Inferior parietal cortex (tissue), 1 donor: ENCODE measurements at regions not wholly inside any gene's neighbourhood (a gene's known extent, or its start where the extent isn't known, plus 50 kb on each side); places are given as distances from the start of the nearest gene placed in this dataset.

Experiments
- DNase-seq: peaks from one replicate; pipeline ENCODE4 v3.0.0-alpha.2; 2016; ENCODE audit errors: extremely low spot score

DNA sequence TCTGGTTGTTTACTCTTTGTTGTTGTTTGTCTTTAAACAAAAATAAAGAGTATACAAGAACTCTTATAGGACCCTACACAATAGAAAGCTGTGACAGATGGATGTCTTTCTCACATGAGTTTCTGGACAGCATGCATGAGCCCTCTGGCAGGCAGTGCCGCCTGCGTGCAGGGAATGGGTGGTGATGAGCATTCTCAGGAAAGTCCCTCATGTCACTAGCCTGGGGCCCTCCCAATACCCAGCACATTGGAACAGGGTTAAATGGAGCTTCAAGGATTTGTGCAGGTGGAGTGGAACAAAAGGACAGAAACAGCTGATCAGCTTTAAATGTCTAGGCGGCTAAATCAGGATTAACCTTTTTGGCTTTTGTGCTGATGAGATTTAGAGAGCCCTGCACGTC lies 181.0 kb upstream of the CD180 start:
- no peak for DNase-seq

DNA sequence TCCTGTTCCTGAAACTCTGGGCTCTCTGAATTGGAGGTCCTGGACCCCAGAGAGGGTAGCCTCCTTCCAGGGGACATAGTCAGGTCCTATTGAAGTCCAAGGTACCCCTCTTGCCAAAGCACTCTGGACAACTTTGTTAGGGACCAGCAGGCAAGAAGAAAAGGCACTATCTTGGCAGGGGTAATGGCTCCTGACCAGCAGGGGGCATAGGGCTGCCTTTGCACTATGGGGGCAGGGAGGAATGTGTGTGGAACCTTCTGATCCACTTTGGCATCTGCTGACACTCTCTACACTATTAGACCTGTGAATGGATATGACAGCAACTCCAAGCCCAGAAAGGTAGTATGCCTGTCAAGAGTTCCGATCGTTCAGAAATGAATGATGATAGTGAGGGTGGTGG lies 179.0 kb upstream of the CD180 start:
- DNase-seq: no peak

DNA sequence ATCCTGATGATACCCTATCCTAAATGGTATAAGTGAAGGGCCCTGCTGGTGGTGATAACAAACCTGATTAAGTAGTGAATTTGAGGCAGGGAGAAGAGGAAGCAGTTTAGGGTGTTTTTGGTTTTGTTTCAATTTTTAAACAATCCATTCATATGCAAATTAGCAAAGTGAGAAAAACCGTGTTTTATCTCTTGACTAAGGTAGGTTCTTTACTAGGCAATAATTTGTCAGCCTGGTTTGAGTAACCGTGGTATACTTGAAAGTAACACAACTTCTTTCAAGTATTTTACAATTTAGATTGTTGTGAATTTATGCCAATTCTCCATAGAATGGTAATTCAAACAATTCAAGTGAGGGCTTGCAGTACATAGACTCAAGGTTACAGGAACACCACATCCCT lies 177.8 kb upstream of the CD180 start:
- DNase-seq: no peak

DNA sequence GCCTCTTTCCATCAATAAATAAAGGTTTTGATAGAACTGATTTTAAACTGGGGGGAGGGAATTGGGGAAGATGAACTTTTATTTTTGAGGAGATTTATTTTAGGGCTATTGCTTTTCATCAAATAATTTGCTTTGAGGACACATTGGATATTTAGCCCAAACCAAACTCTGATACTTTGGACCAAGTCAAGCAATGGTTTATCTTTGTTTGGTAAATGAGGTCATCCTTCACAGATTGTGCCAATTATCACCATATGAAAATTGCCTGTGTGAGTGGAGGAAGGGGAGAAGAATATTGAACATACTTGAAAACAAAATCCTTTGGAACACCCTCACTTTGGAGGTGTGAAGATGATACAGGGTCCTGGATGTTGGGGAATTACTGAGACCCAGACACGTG lies 176.9 kb upstream of the CD180 start:
- no peak for DNase-seq

DNA sequence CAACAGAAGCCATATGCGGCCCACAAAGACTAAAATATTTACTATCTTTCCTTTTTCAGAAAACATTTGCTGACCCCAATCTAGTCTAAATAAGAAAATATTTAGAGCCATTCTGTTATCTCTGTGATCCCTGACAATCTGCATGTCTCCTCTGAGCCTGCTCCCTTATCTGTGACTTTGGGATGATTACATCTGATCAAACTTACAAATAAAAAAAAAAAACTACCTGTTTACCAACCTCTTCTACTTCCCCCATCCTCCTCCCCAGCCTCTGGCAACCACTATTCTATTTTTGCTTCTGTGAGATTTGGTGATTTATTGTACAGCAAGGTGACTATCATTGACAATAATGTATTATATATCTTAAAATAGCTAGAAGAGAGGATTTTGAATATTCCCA lies 176.3 kb upstream of the CD180 start:
- DNase-seq: no peak

DNA sequence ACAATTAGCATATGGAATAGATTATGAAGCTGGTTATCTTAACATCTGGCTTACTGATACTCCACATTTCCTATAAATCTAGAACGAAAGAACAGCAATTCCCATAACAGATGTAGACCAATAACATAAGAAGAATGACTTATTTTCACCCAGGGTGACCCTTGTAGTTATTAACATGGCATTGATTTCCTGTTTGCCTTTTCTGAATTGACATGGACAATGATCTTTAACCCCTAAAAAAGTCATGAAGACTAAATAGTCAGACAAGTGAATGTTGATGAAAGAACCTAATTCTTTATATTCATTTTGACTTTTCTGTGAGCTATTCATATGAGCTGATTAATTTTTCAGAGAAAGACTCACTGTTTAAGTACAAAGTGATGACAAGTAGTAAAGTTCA lies 175.3 kb upstream of the CD180 start:
- DNase-seq: no peak

DNA sequence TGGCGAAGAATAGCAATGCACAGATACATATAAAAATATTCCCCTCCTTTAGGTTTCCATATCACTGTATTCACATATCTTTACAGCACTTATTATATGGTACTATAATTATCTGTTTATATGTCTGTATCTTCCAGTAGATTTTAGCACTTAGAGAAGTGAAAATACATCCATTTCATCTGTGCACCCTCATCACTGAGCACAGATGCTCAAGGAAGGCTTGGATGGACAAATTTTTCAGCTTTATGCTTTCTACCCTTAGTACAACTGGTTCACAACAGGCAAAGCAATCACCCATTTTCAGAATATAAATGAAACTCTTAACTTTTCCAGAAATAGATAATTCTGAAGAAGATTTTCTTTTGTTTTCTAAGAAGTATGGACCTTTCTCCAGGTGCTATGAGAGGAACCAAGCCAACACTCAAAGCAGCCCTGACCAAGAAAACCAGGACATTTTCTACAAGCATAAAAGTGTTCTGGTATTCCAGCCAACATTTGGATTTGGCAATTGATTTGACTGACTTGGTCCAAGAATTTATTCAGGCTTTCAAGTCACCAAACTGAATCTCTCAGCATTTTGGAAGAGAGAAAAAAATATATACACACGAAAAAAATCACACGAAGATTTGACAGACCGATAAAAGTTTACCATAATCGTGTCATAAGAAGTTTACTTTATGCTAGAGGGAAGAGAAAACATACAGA lies 170.2 kb upstream of the CD180 start:
- DNase-seq: no peak

DNA sequence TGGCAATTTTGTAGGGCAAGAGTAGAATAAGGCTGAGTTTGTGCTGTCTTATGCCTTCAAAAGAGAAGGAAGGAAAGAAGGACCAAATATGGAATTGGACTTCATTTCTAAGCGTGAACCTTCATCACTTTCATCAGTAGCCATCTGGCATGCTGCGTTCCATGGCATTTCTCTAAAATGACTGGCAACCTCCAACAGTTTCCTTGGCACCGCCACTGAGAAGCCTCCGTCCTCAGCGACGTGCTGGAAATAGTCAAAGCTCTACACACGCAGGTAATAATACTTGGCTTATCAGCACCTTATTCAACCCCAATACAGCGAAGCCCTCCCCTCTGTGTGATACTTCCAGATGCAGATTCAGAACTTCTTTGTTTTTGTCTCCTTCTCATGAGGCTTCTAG lies 169.7 kb upstream of the CD180 start:
- DNase-seq: no peak

DNA sequence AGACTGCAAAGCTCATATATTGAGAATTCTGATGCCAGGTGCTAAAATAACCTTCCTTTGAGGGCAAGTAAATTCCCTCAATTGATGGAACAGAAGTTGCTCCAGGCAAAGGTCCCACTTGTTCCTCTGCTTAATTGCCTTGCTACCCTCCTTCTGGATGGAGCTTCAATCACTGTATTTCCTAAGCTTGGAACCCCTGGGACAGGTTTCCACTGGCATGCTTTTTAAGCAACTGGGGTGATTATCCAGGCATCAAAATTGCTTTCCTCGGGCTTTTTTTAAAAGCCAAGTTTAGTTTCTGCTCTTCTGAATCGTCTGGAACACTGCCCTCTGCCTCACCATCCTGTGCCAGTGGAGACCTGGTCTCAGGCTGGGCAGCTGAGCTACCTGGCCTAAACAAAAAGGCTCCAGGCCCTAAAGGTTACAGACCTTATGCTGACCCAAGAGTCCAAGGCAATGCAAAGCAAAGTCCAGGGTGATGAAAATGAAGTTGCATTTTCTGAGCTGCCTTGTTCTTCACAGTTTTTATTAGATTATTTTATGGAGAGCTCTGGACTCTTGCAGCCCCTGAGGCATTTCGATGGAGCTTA lies 167.9 kb upstream of the CD180 start:
- DNase-seq: no peak

DNA sequence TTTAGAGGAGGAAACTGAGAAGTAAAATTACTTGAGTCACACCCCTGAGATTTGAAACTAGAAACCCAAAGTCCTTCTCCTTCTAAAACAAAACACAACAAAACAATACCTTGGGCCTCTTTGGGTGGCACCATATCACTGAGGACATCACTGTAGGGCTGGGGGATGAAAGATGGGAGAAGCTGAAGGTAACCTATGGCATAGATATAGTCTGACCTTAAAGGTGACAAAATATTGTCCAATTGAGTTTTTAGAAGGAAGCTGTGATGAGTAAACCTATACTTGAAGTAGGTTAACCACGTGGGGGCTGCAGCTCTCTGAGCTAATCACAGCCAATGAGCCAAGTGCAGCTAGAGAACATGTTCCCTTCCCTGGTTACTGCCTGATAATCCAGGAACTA lies 167.4 kb upstream of the CD180 start:
- DNase-seq: no peak

DNA sequence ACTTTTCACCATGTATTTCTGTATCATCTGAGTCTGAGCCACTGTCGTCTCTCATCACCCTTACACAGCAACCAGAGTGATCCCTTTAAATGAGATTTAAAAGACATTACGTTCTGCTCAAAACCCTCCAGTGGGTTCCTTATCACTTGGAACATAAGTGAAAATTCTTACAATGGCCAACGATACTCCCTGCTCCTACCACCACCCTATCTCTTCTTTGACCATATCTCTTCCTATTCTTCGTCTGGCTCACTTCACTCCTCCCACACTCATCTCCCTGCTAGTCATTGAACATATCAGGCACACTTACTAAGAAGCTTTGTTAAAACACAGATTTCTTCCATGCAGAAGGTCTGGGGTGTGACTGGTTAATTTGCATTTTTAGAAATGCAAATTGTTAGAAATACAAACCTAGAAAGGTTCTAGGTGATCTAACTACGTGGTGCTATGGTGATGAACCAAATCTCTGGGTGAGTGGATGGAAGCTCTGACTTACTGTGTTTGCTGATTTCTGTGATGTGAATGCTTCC lies 166.6 kb upstream of the CD180 start:
- no peak for DNase-seq

DNA sequence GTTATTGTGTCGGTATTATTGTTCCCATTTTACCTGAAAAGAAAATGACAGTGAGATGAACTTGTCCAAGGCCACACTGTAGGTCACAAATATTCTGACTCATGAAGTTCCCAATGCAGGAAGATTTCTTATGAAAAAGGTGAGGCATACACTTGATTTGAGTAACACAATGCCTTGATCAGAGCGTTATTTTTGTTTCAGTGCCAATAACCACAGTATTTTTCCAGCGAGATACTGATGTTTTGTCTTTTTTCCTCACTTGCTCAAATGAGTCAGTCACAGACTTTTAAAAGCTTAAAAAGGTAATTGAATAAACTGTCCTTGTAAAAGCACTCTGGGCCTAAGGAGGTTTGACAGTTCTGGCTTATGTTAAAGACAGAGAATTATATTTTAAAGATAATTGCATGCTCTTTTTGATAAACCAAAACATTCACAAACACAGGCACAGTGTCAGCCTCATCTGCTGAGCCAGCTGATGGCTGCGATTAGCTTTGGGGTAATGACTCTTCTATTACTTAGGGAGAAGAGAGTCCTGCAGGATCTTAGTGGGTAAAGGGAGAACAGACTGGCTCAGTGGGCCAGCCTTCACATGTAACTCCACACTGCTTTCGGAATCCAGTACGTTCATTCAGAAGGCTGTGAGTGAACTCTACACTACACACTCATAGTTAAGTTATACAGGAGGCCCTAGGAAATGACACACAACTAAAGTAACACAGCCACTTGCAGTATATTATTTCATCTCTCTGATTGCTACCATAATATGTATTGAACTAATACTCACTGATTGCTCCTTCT lies 165.5 kb upstream of the CD180 start:
- no peak for DNase-seq

DNA sequence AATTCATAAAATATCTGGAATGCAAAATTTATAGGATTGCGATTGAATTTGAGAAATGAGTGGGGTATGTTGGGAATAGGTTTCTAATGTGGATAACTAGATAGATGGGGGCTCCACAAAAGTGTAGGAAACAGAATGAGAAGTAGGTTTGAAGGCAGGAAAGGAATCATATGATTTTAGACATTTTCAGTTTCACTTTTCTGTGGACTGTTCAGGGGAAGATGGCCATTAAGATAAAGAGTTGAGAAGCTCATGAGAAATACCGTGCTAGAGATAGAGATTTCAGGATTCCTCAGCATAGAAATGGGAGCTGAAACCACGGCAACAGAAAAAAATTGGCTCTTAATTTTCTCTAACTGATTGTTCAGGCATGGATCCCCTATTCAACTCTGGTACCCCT lies 163.4 kb upstream of the CD180 start:
- DNase-seq: no peak

DNA sequence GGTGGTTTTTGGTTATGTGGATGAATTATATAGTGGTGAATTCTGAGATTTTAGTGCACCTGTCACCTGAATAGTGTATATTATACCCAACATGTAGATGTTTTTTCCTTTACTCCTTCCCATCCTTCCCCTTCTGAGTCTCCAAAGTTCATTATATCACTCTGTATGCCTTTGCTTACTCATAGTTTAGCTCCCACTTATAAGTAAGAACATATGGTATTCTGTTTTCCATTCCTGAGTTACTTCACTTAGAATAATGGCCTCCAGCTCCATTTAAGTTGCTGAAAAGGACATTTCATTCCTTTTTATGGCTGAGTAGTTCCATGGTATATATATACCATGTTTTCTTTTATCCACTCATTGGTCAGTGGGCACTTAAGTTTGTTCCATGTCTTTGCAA lies 161.6 kb upstream of the CD180 start:
- DNase-seq: no peak

DNA sequence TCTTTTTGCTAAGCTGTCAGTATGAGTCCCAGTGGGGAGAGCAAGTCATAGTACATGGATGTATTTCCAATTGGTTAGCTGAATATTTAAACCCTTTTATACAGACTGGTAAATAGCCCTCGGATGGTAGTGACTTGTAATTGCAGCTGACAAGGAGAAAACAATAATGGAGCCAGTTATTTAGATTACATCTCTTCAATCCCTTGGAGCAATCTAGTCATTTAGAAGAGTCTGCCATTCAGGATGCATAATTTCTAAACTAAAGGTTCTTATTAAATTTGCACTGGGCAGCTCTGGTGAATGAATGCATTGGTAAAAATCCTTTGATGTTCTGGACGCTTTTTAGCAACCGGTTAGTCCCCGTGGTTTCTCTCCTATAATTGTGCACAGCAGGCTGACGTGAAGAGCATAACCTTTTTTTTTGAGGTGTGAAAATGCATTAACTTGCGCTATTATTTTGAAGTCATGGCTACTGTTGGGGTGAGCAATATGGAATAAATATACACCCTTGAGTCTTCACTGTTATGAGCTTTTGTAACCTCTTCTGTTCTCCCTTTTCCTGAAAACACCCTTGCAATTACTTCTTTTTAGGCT lies 158.6 kb upstream of the CD180 start:
- DNase-seq: no peak

DNA sequence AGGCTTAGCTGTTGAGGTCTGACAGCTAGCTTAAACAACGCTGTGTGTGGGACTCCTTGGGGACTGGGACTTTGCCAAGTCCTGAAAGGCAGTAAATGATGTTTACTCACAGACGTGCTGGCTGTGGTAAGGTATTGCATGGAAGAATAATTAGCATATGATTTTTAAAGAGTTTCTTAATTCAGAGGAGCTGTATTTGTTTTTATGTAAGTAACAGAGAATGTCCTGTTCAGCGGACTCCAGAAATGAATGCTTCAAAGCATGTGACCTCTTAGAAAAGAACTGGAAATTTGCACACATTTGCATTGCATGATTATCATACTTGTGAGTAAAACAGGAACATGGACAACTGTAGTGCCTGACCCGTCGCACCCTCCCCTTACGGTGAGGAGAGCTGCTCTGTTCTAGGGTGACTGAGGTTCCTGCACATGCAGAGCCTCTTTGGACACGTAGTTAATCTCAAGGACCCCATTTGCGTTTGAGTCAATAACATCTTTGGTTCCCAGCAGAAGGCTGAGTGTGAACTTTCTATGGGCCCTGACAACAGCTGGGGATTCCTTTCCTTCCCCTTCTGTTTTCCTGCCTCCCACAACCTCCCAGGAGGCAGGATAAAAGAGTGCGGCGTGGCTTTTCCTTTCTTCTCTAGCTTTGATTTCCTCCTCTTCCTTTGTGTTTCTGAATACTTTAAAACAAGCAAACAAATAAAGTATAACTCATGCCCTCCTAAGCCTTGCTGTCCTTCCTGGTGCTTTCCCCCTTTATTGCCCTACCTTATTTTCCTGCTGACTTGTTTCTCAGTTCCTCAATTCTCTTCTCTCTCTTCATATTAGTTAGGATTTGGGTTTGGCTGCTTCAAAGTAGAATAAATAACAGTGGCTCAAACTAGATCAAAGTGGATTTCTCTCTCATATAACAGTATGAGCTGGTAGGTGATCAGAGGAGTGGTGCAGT lies 157.2 kb upstream of the CD180 start:
- DNase-seq: no peak

DNA sequence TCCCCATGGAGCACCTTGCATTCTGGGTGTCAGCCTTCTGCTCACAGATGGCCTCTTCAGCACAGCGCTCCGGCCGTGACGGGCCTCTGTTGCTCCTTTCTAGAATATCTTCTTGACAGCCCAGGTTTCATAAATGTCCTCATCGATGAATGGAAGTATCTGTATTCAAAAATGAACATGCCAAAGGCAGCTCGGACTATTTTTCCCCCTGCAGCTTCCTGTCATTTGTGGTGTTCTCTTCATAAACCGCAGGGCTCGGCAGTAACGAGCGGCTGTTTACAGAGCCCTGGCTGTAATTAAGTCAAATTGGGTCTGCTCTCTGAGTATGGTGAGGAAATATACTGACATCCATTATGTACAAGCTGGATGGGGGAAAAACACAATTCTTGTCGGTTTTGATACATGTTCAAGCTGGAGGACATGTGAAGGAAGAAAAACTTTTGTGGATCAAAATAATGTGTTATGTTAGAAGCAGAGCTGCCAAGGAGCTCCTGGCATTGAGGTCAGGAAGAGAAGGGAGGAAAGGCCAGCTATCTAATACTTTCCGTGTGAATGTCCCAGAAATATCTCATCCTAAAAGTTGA lies 154.1 kb upstream of the CD180 start:
- DNase-seq: no peak

DNA sequence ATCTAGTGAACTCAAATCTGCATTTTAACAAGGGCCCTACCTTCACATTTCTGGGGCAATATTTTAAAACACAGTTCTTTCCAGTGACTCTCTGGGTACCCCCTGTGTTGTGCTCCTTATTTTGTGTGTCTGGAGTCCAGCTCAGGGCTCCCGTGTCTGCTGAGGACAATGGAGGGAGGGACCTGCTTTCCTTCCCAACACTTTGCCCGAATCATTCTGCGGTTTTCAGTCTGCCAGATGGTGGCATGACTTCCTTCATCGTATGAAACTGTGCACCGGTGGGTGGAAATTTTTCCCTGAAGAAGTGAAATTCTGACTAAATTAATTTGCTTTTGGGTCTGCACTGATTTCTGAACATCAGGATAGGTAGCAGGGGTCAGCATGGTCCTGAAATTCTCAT lies 153.6 kb upstream of the CD180 start:
- DNase-seq: no peak

DNA sequence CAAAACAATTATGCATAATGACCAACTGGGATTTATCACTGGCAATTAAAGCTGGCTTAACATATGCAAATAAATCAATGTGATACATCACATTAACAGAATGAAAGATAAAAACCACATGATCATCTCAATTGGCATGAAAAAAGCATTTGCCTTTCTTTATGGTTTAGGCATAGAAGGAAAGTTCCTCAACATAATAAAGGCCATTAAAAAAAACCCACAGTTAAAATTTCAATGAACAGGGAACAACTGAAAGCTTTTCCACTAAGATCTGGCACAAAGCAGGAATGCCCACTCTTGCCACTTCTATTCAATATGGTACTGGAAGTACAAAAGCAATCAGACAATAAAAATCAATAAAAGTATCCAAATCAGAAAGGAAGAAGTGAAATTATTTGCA lies 151.2 kb upstream of the CD180 start:
- no peak for DNase-seq

DNA sequence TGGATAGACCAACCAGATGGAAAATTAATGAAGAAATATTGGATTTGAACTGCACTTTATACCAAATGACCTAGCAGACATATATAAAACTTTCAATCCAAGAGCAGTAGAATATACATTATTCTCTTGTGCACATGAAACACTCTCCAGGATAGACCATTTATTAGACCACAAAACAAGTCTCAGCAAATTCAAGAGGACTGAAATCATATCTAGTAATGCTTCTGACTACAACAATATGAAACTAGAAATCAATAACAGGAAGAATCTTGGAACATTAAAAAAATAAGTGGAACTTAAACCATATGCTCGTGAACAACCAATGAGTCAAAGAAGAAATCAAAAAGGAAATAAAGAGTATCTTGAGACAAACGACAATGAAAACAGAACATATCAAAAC lies 150.0 kb upstream of the CD180 start:
- DNase-seq: no peak

DNA sequence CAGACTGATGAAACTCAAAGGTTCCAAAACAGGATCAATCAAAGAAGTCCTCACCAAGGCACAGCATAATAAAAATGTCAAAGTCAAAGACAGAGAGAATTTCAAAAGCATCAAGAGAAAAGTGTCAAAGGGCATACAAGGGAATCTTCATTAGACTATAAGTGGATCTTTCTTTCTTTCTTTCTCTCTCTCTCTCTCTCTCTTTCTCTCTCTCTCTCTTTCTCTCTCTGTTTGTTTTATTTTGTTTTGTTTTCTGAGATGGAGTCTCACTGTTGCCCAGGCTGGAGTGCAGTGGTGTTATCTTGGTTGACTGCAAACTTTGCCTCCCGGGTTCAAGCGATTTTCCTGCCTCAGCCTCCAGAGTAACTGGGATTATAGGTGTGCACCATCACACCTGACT lies 148.3 kb upstream of the CD180 start:
- DNase-seq: no peak
